ENCODE measurements at regions not wholly inside any gene's neighbourhood (a gene's known extent, or its start where the extent isn't known, plus 50 kb on each side); places are given as distances from the start of the nearest gene placed in this dataset.
"Not testable (repeated sequence)": the region's sequence is repeated elsewhere in the genome, so short reads cannot be mapped to it uniquely, and the experiment has no call there.

DNA sequence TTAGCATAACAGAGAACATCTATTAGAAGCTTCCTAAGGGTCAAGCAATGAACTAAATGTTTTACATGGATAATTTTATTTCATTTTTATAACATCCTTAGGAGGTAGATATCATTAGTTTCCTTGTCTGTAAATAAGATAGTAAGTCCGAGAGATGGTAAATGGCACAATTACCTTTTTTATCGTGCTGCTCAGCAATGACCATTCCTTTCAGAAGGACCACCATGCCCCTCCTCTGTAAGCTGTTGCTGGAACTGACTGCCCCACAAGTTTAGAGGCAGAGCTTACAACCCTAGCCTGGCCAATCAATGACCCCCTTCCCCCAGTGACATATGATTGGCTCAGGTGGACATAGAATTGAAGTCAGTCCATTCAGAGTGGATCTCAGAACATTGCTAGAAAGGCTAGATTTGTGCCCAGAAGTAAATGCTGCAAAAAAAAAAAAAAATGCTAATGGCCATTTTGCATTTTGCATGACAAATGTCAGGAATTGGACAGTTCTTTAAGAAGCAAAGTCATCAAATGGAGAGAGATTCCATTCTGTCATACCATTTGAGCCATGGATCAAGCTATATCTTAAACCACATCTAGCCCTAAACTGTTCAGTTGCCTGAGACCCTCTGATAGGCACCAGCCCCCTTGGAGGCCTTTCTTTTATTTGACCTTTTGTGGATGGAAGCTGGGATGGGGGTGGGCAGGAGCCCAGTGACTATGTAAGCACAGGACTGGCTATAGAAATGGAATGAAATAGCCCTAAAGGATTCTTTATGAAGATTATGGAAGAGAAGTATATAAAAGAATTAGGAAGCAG lies 668.3 kb downstream of the UQCRFS1 start:
- no peak for DNase-seq

DNA sequence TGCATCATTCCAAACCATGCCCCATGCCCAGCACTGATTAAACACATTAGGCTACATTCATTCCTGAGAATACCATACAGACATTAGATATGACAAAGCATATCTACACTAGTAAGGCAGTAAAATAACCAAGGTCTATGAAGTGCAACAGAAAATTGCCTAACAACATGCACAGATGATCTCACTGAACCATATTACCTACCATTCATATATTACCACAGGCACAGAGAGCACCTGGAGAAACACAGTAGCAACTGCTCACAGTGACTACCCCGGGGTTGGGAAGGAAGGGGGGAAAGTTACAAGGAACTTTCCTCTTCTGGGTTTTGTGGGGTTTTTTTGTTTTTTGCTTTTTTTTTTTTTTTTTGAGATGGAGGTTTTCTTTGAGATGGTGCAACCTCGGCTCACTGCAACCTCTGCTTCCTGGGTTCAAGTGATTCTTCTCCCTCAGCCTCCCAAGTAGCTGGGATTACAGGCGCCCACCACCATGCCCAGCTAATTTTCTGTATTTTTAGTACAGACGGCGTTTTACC lies 669.6 kb downstream of the UQCRFS1 start:
- no peak for DNase-seq

DNA sequence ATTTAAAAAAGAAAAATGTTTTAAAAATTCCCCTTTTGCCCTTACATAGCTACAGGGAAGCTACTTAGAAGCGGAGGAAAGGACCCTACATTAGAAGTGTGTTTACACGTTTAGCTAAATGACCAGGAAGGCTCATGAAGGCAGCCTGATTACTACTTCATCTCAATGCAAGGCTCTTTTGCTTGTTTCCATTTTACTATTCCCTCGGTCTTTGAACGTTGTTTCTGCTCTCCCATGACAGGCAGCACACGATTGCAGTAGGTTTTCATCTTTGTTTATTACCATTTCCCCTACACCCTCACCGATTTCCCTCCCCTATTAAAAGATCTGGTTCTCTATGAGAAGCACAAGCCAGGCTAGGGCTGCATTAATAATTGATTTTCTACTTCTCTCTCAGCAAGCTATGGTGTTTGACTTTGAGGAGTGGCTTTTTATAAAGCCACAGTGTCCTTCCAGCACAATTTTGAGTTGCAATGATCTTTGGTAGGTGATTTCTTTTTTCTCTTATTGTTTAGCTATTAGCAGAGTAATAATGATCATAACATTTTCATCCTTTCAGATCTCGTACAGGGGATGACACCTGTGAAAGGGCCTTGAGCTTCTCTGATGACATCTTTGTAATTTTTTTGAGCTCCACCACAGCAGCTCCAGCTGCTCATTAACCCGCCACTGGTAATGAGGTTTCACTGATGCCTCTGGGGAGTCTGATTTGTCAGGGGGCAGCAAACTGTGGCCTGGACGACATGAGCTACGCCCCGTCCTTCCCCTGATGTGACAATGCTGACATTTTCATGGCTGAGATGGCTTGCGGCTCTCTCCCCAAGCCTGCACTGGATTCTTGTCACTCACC lies 670.3 kb downstream of the UQCRFS1 start:
- DNase-seq, result no peak

DNA sequence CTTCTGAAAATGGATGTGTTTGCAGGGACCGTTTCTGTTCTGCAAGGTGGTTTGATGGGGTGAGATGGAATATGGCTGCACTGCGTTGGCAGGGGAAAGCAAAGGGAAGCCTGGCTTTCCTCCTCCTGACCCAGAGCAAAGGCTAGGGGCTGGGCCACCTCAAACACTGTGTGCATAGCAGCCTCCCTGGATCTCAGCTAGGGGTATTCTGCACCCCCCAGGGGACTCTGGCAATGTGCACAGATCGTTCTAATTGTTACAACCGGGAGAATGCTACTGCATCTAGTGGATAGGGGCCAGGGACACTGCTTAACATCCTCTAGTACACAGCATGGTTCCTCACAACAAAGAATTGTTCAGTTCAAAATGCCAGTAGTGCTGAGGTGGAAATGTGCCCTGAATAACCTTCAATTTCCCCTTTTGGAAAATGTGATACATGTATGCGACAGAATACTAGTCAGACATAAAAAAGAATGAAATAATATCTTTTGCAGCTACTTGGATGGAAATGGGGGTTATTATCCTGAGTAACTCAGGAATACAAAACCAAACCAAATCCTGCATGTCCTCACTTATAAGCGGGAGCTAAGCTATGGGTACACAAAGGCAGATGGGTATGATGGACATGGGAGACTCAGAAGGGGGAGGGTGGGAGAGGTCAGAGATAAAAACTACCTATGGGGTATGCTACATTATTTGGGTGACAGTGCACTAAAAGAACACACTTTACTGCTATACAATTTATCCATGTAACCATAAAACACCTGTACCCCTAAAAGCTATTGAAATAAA lies 671.2 kb downstream of the UQCRFS1 start:
- no peak for DNase-seq

DNA sequence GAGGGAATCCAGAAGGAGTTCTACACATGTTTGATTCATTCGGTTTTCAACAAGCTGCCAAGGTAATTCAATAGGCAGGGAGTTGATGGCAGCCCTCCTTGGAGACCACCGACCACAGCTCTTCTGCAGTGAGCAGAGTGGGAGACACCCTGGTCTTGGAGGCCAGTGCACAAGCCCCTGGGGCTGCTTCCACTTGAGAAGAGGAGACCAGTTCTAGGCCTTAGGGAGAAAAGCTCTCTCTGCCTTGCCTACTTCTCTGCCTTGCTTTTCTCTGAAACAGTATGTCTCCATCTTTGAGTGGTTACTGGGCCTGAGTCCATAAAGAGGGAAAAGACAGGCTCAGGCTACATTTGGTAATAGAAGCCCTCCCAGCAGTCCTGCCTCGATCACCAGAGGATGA lies 671.9 kb downstream of the UQCRFS1 start:
- no peak for DNase-seq

DNA sequence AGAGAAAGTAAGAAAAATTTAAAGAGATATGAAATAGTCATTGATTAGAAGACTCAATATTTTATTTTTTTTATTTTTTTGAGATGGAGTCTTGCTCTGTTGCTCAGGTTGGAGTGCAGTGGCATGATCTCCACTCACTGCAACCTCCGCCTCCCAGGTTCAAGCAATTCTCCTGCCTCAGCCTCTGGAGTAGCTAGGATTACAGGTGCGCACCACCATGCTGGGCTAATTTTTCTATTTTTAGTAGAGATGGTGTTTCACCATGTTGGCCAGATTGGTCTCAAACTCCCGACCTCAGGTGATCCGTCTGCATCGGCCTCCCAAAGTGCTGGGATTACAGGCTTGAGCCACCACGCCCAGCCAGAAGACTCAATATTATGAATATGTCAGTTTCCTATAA lies 672.6 kb downstream of the UQCRFS1 start:
- not testable (repeated sequence) for DNase-seq

DNA sequence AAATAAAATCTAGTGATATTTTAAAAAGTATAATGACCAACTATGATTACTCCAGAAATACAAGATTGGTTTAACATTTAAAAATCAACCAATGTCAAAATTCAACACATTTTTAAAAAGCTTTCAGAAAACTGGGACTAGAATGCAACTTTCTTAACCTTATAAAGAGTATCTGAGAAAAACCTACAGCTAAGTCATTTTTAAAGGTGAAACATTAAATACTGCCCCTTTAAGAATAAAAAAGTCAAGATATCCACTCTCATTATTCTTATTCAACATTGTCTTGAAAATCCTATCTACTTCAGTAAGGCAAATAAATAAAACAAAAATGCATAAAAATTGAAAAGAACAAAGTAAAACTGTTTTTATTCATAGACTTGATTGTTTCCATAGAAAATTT lies 673.2 kb downstream of the UQCRFS1 start:
- no peak for DNase-seq

DNA sequence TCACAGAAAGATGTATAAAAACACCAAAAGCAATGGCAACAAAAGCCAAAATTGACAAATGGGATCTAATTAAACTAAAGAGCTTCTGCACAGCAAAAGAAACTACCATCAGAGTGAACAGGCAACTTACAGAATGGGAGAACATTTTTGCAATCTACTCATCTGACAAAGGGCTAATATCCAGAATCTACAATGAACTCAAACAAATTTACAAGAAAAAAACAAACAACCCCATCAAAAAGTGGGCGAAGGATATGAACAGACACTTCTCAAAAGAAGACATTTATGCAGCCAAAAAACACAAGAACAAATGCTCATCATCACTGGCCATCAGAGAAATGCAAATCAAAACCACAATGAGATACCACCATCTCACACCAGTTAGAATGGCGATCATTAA lies 674.4 kb downstream of the UQCRFS1 start:
- not testable (repeated sequence) for DNase-seq

DNA sequence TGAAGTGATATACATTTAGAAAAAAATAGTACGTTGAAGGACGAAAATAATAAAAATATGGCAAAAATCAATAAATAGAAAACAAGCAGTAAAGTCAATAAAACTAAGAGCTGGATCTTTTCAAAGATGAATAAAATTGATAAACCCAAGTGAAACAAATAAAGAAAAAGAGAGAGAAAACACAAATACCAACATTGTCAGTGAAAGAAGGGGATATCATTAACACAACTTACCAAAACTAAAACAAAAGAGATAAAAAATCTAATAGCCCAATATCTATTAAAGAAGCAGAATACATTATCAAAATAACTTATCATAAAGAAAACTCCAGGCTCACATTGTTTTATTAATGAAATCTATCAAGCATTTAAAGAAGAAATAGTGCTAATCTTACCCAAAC lies 675.1 kb downstream of the UQCRFS1 start:
- DNase-seq, result no peak

DNA sequence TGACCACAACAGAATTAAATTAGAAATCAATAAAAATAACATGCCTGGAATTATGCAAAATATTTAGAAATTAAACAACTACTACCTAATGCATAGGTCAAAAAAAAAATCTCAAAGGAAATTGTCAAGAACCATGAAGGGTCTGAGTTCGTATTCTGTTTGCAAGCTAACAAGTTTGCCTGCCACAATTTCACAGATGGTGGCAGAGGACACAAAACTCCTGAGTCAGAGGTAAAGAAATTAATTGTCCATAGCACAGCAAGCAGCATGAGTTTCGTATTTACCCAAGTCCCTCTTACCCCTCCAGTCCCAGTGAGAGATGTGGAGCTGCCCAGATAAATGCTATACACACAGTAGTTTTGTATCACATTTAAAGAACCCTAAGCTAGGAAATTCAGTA lies 675.9 kb downstream of the UQCRFS1 start:
- DNase-seq, result no peak

DNA sequence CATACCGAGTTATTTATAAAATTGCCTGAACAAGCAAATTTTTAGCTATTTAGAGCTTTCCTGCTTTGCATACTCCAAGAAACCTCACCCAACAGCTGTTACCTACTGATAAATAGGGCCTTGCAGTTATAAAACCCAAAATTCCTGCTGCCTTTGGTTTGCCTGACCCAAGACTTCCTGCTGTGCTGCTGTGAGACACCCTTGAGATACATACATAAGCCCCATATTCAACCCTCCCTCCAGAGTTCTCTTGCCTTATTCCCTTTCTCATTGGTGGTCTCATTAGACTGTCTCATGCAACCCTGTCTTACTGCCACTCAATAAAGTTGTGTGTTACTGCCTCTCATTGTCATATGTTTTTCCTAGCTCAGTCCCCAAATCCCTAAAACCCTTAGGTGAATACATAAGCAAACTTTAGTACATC lies 677.6 kb downstream of the UQCRFS1 start:
- no peak for DNase-seq

DNA sequence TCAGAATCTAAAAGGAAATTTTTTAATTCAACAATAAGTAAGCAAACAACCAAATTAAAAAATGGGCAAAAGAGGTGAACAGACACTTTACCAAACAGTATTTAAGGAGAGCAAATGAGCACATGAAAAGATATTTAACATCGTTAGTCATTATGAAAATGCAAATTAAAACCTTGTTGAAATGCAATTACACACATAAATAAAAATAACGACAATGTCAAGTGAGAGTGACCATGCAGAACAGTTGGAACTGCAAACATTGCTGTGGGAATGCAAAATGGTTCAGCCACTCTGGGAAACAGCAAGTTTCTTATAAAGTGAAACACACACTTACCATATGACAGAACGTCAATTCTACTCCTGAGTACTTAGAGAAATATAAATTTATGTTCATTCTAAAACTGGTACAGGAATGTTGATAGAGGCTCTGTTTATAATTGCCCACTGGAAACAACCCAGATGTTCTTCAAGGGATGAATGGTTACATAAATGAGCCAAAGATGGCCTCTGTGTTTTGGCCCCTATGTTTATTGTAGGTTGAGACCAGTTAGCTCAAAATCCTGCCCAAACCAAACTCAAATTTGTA lies 678.1 kb downstream of the UQCRFS1 start:
- no peak for DNase-seq

DNA sequence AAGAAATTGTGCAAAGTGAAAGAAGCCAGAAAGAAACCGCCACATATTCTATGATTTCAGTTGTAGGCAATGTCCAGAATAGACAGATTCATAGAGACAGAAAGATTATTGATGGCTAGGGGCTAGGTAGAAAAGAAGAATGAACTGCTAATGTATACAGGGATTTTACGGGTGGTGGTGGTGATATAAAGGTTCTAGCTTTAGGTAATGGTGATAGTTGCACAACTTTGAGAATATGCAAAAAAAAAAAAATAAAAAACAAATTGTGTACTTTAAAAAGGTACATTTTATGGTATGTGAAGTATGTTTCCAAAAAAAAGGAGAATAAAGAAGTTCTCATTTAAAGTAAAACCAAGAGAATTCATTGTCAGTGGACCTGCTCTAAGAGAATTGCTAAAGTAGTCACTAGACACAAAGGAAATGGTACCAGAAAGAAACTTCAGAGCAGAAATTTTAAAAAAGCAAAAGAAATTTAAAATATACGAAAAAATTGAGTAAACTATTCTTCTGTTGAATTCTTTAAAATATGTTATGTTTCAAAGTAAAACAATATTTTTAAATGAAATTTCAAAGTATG lies 680.1 kb downstream of the UQCRFS1 start:
- DNase-seq, result no peak

DNA sequence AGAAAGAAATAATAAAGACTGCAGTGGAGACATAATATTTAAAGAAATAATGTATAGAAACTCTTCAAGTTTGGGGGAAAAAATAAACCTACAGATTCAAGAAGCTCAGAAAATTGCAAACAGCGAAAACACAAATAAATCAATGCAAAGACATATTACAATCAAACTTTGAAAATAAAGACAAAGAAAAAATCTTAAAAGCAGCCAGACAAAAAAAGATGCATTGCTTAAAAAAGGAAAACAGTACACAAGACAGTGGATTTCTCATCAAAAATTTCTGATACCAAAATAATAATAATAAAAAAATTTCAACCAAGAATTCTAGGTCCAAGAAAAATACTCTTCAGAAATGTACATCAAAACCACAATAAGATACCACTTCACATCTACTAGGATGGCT lies 681.0 kb downstream of the UQCRFS1 start:
- no peak for DNase-seq

DNA sequence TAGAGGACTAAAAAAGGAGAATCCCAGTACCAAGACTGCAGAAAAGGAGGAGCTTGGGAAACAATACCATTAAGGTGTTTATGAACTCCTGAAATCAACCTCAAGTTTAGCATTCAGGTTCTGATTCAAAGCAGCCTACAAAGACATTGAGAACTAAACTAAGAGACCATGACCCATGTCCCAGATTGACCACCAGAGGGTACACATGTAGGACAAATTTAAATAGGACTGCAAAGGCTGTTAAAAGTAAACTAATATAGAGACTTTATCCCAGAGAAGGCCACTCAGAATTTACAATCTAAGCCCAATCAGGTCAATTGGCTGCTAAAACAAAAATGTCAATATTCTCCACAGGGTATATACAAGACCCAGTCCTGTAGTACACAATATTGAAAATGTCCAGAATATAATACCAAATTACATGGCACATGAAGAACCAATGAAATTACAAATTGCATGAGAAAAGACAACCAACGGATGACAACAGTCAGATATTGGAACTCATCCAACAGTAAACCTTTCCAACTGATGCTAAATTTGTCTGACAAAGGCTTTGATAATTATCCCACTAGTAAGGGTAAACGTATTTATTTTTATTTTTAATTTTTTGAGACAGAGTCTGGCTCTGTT lies 682.4 kb downstream of the UQCRFS1 start:
- DNase-seq, result no peak

DNA sequence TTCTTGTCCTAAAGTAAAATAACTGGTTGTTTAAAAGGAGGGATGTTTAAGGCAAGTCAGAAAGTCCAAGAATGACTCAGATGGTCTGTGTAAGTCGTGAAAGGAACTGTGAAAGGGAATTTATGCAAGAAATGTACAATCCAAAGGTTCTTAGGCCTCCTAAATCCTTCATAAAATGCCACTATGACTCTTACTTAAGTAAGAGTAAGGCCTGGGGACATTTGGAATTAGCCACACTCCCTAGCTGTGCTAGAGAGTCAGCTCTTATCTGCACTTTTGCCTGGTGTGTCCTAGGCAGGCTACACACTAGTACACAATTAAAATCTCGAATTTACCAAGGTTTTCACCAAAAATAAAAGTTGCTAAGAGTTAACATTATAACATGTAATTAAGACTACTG lies 686.9 kb downstream of the UQCRFS1 start:
- DNase-seq, result no peak

DNA sequence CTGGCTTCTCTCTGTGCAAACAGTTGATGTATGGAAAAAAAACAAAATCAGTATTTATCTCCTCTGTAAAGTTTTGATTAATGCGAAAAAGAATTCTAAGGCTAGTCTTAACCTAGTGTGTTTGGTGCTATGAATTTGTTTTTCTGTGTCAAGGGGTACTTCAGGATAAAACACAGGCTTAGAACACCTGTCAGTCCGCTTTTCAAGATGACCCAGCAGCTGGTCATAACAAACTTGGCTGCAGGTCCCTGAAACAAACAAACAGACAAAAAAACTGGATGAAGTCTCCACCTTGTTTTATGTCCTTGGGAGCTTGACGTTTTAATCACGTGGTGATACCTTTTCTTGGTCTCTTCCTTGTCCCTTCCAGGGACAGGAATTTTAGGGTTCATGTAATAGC lies 689.3 kb downstream of the UQCRFS1 start:
- no peak for DNase-seq

DNA sequence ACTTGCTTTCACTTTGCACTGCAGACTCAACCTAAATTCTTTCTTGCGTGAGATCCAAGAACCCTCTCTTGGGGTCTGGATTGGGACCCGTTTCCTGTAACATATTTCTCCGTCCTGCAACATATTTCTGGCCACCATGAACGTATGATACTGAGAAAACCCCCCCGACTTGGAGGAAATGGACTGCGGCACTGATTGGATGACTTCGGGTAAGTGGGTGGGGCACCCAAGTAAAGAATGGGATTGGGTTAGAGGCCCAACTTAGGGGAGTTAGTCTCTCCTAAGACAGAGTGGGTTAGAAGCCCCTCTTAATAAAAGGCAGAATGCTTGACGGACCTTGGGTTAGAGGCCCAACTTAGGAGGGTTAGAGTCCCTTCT lies 690.4 kb downstream of the UQCRFS1 start:
- DNase-seq, result no peak

DNA sequence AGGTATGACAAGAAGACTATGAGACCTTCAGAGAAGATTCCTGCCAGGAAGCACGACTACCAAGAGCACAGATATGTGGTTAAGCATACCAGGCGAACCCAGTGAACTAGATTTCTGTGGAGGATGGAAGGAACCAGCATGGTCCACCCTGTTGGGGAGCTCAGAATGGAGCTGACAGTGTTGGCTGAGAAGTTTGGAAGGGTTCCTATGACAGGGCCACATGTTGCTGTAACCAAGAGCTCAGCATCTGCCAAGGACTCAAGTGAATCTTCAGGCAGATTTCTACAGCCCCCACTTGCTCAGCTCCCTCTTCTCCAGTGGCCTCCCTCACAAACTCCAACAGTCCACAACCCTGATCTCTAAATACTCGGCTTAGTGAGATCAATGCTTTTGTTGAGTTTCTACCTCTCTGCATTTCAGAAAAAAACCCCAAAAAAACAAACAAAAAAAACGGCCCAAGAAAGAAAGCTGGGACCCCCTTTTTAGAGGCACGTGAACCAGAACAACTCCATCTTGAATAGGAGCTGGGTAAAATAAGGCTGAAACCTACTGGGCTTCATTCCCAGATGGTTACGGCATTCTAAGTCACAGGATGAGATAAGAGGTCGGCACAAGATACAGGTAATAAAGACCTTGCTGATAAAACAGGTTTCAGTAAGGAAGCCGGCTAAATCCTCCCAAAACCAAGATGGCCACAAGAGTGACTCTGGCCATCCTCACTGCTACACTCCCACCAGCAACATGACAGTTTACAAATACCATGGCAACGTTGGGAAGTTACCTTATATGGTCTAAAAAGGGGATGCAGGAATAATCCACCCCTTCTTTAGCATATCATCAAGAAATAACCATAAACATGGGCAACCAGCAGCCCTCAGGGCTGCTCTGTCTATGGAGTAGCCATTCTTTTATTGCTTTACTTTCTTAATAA lies 691.1 kb downstream of the UQCRFS1 start:
- DNase-seq, result no peak

DNA sequence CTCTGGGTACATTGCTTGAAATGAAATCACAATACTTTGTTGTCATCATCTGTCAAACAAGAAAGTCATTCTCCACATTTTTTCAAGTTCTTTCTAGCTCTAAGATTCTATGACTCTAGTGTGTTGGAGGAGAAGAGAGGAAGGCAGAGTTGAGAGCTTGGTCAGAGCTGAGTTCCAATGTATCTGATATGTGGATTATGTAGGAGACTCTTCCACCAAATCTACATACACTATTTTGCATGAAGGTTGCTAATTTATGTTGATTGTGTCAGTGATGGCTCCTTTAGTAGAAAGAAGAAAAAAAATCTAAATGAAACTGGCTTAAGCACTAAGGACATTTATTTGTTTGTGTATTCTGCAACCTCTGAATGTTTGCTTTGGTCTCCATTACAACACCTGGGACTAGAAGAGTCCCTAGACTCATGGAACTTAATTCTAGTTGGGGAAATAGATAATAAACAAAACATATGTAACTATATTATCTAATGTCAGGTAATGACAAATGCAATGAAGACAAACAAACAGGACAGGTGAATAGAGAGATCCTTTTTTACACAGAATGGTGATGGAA lies 691.9 kb downstream of the UQCRFS1 start:
- no peak for DNase-seq
